Stomach smooth muscle (tissue), 2 donors: ENCODE measurements at regions not wholly inside any gene's neighbourhood (a gene's known extent, or its start where the extent isn't known, plus 50 kb on each side); places are given as distances from the start of the nearest gene placed in this dataset.

Experiments
- H3K27ac ChIP-seq: one replicate; pipeline ENCODE4 v1.7.0; 2013; ENCODE audit warnings: mild to moderate bottlenecking, low read length, inconsistent platforms
- H3K27me3 ChIP-seq, 2 donors: one replicate each; pipeline ENCODE4 v1.7.0; 2013; ENCODE audit warnings: low read length in 2 of 2; ENCODE audit not compliant: insufficient read depth in 2 of 2, control insufficient read depth in 1 of 2
- H3K36me3 ChIP-seq, 2 donors: one replicate each; pipeline ENCODE4 v1.7.0; 2013; ENCODE audit warnings: low read length in 2 of 2; ENCODE audit not compliant: control insufficient read depth in 2 of 2, insufficient read depth in 2 of 2
- H3K4me1 ChIP-seq: one replicate; pipeline ENCODE4 v1.7.0; 2013; ENCODE audit warnings: low read length; ENCODE audit not compliant: control insufficient read depth, insufficient read depth
- H3K4me3 ChIP-seq, 2 donors: one replicate each; pipeline ENCODE4 v1.7.0; 2013; ENCODE audit warnings: low read length in 2 of 2
- H3K9ac ChIP-seq, 2 donors: one replicate each; pipeline ENCODE4 v1.7.0; 2013; ENCODE audit warnings: low read length in 2 of 2, mild to moderate bottlenecking in 1 of 2
- H3K9me3 ChIP-seq, 2 donors: one replicate each; pipeline ENCODE4 v1.7.0; 2013; ENCODE audit warnings: low read length in 2 of 2; ENCODE audit not compliant: control insufficient read depth in 2 of 2
- donor health status: healthy.
- donor health status: Pancreatic carcinoma.

- no peaks in the 10 kb centered on the region for H3K4me1 ChIP-seq
- H3K27ac ChIP-seq, result no peak overlapping the region
- no peaks in the 10 kb centered on the region for H3K9me3 ChIP-seq
- H3K27me3 ChIP-seq, result no peaks in the 10 kb centered on the region
- no peak overlapping the region for H3K4me3 ChIP-seq
- no peak overlapping the region for H3K9ac ChIP-seq
- no peaks in the 10 kb centered on the region for H3K36me3 ChIP-seq
Measured at GRCh38 chr20:57835074-57835452, 125.2 kb upstream of the PMEPA1 start.

GRCh38 chr20:57834306-57835073 lies 124.7 kb upstream of the PMEPA1 start:
- Histone ChIP-seq H3K36me3 (no peaks in the 10 kb centered on the region), H3K9ac (no peak overlapping the region), H3K4me1 (no peaks in the 10 kb centered on the region), H3K27me3 (no peaks in the 10 kb centered on the region), H3K4me3 (no peak overlapping the region), H3K9me3 (no peaks in the 10 kb centered on the region), H3K27ac (no peak overlapping the region)

GRCh38 chr20:57831993-57832585 lies 122.3 kb upstream of the PMEPA1 start:
- Histone ChIP-seq H3K4me1 (no peaks in the 10 kb centered on the region), H3K9ac (no peak overlapping the region), H3K9me3 (no peaks in the 10 kb centered on the region), H3K36me3 (no peaks in the 10 kb centered on the region), H3K4me3 (no peak overlapping the region), H3K27me3 (no peaks in the 10 kb centered on the region), H3K27ac (no peak overlapping the region)

GRCh38 chr20:57831326-57831992 lies 121.6 kb upstream of the PMEPA1 start:
- H3K27me3 ChIP-seq, result no peaks in the 10 kb centered on the region
- H3K27ac ChIP-seq, result no peak overlapping the region
- no peak overlapping the region for H3K4me3 ChIP-seq
- no peak overlapping the region for H3K9ac ChIP-seq
- H3K4me1 ChIP-seq, result no peaks in the 10 kb centered on the region
- H3K36me3 ChIP-seq, result no peaks in the 10 kb centered on the region
- no peaks in the 10 kb centered on the region for H3K9me3 ChIP-seq

GRCh38 chr20:57830515-57830895 lies 120.7 kb upstream of the PMEPA1 start:
- peaks cover 6% of the 10 kb centered on the region for H3K4me1 ChIP-seq
- no peaks in the 10 kb centered on the region for H3K36me3 ChIP-seq
- H3K9ac ChIP-seq, result no peak overlapping the region
- H3K27ac ChIP-seq, result no peak overlapping the region
- no peaks in the 10 kb centered on the region for H3K27me3 ChIP-seq
- H3K9me3 ChIP-seq, result no peaks in the 10 kb centered on the region
- no peak overlapping the region for H3K4me3 ChIP-seq

GRCh38 chr20:57829805-57830514 lies 120.1 kb upstream of the PMEPA1 start:
- Histone ChIP-seq H3K4me1 (peaks cover 6% of the 10 kb centered on the region), H3K27ac (no peak overlapping the region), H3K9ac (no peak overlapping the region), H3K9me3 (no peaks in the 10 kb centered on the region), H3K27me3 (no peaks in the 10 kb centered on the region), H3K4me3 (no peak overlapping the region), H3K36me3 (no peaks in the 10 kb centered on the region)

- Histone ChIP-seq H3K9ac (no peak overlapping the region), H3K27ac (no peak overlapping the region), H3K27me3 (no peaks in the 10 kb centered on the region), H3K4me1 (peaks cover 6% of the 10 kb centered on the region), H3K36me3 (no peaks in the 10 kb centered on the region), H3K4me3 (no peak overlapping the region), H3K9me3 (no peaks in the 10 kb centered on the region)
Measured at GRCh38 chr20:57829336-57829735, 119.5 kb upstream of the PMEPA1 start.

- no peak overlapping the region for H3K9ac ChIP-seq
- H3K36me3 ChIP-seq, result no peaks in the 10 kb centered on the region
- H3K4me3 ChIP-seq, result no peak overlapping the region
- H3K27me3 ChIP-seq, result no peaks in the 10 kb centered on the region
- H3K9me3 ChIP-seq, result no peaks in the 10 kb centered on the region
- H3K4me1 ChIP-seq, result peaks cover 6% of the 10 kb centered on the region
- no peak overlapping the region for H3K27ac ChIP-seq
Measured at GRCh38 chr20:57828696-57829095, 118.9 kb upstream of the PMEPA1 start.

GRCh38 chr20:57826666-57827287 lies 117.0 kb upstream of the PMEPA1 start:
- H3K9me3 ChIP-seq, result no peaks in the 10 kb centered on the region
- H3K27me3 ChIP-seq, result no peaks in the 10 kb centered on the region
- H3K9ac ChIP-seq, result no peak overlapping the region
- H3K27ac ChIP-seq, result no peak overlapping the region
- no peak overlapping the region for H3K4me3 ChIP-seq
- no peaks in the 10 kb centered on the region for H3K36me3 ChIP-seq
- peaks cover 6% of the 10 kb centered on the region for H3K4me1 ChIP-seq

GRCh38 chr20:57824909-57825308 lies 115.1 kb upstream of the PMEPA1 start:
- Histone ChIP-seq H3K4me3 (no peak overlapping the region), H3K27ac (no peak overlapping the region), H3K27me3 (peaks cover 0 to 9% of the 10 kb centered on the region in 2 donors), H3K36me3 (no peaks in the 10 kb centered on the region), H3K9me3 (no peaks in the 10 kb centered on the region), H3K4me1 (peaks cover 6% of the 10 kb centered on the region), H3K9ac (no peak overlapping the region)
